ENCODE measurements at regions not wholly inside any gene's neighbourhood (a gene's known extent, or its start where the extent isn't known, plus 50 kb on each side); places are given as distances from the start of the nearest gene placed in this dataset.

DNA sequence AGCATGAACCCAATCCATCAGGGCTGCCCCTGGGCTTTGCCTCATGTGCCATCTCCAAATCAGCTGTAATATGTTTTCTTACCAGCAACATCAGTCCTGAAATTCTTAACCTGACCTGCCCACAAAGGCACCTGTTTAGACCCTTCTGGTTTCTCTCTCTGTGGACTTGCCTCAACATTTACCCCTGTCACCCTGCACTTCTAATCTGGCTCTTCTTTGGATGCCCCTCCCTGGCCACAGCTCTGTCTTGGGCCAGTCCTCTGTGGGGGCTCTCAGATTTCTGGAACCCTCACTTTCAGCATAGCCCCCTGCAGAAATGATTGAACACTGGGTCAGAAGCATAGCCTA, 168.7 kb upstream of the STAC start:
- TF ChIP-seq ZNF274 (IDR thresholded peaks at IDR 0.05; ENCODE audit: low read depth, low read length) (no peak), YY1 (IDR thresholded peaks at IDR 0.05; ENCODE audit: insufficient read depth, insufficient read length) (no peak)
